NCI-H187 treated with DMSO at 0.1 percent for 48 hours (cell line): ENCODE measurements at regions not wholly inside any gene's neighbourhood (a gene's known extent, or its start where the extent isn't known, plus 50 kb on each side); places are given as distances from the start of the nearest gene placed in this dataset.

Experiments
- DNase-seq: peaks from one replicate; lab custom pipeline; 2025; lab: John Stamatoyannopoulos, UW

DNA sequence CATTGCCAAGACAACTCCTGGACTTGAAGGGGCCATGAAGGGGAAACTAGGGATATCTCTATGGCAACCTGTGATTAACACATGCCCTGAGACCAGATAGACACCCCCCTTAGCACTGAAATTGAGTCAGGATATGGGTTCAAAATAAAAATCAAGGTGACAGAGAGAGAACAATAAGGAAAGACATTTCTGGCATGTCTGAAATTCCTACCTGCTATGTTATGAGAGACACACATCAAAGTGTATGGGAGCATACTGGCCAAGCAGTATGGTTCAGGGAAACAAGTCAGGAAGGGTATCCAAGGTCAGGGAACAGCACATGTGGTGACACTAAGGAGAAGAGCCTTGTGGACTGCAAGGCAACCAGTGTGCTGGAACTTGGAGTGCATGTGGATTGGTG, 388.7 kb downstream of the SHQ1 start:
- no peak for DNase-seq

DNA sequence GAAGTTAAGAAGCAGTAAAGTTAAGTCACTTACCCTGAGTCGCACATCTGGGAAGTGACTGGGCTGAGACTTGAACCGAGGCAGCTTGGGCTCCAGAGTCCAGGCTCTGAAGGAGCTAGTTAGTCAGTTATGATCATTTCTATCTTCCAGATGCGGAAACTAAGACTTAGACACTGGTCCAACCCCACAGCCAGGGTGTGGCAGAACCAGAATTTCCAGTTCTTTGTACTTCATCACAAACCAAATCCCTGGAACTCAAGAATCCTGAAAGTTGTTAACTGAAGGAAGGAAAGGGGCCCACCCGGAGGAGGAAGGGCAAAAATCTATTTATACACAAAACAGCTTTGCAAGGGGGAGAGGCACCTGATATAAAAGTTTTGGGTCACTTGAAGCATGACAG, 389.9 kb downstream of the SHQ1 start:
- DNase-seq = no peak

DNA sequence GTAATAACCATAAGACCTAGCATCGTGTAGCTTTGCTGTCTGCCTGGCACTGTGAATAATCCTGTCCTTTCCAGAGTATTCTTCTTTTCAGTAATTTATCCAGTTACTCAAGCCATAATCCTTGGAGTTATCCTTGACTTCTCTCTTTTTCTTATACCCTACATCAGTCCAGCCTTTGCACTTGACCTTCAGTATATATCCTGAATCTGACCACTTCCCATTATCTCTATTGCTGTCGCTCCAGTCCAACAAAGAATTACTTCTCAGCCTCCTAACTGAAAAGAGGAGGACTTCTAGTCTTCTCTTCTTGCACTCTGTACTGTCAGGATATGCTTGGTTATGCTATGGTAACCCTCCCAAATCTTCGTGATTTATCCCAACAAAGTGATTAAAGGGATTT, 393.8 kb downstream of the SHQ1 start:
- no peak for DNase-seq

DNA sequence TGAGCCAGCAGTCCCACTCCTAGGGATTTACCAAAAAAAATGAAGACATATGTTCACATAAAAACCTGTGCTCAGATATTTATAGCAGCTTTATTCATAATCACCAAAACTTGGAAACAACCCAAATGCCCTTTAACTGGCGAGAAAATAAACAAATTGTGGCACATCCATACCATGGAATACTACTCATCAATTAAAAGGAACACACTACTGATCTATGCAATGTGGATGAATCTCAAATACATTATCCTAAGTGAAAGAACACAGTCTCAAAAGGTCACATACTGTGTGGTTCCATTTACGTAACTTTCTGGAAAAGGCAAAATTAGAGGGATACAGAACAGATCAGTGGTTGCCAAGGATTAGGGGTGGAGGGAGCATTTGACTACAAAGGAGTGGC, 394.5 kb downstream of the SHQ1 start:
- DNase-seq = no peak

DNA sequence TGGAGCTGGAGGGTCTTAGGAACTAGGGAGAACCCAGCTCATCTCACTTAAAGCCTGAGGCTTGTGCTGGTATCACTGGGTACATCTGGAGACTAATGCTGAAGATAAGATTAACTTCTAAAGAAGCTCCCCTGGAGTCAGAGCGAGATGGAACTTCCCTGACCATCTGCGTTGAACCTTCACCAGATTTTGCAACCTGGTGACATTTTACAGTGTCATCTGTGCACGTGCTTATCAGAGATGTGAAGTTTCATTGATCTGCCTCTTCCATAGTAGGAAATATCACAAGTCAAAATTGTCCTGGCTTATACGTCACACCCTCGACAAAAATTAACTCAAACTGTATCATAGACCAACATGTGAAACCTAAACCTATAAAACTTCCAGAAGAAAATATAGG, 395.5 kb downstream of the SHQ1 start:
- DNase-seq = no peak

- no peak for DNase-seq
These were observed 396.4 kb downstream of the SHQ1 start for GRCh38 chr3:72451841-72452240.

- DNase-seq = no peak
These were observed 398.7 kb downstream of the SHQ1 start for GRCh38 chr3:72449551-72449950.

- DNase-seq = no peak
These were observed 399.4 kb downstream of the SHQ1 start for GRCh38 chr3:72448858-72449257.

GRCh38 chr3:72448375-72448823, 399.8 kb downstream of the SHQ1 start:
- no peak for DNase-seq

- DNase-seq = peak; percentile 8
These were observed 400.9 kb downstream of the SHQ1 start for GRCh38 chr3:72447059-72447946.

- no peak for DNase-seq
These were observed 401.8 kb downstream of the SHQ1 start, which contains the start of gene RYBP for GRCh38 chr3:72446218-72447058. Gene RYBP (minus strand): TSS chr3:72446621.

- no peak for DNase-seq
These were observed 402.4 kb downstream of the SHQ1 start for GRCh38 chr3:72445827-72446217.

DNA sequence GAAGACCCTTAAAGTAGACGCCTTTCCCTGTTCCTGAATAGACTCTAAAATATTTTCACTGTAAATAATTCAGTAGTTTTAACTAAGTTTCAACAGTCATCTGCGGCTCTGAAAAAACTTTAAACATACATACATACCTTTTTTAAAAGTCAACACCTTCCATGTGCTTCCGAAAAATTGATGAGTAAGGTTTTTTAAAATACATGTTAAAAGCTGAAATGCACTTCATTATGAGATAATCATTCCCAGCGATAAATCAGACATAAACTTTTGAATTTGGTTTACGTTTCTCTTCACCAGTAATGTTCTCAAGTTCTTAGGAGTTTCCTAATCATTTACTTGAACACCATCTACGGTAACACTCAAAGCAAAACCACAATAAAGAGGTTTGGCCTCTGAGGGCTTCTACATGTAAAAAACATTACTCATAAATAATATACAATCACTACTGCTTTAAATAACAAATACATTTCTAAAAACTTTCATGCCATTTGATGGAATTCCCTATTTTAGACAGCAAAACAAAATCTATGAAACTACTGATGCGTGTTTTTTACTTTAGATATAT, 403.5 kb downstream of the SHQ1 start:
- DNase-seq = no peak

DNA sequence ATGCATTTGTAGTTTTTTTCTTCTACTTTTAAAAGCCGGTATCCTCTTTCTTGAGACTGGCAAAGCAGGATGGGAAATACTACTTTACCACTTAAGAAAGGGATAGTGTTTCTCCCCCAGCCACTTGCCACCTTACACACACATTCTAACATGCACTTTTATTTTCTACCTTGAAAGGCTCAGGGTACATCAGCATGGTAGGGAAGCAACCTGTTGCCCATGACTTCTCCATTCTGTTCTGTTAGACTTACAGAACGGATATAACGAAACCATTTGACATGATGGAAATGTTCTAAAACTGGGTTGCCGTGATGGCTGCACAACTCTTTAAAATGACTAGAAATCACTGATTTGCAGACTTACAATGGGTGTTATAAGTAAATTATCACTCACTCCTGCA, 405.5 kb downstream of the SHQ1 start:
- DNase-seq = no peak

GRCh38 chr3:72441284-72441994, 406.8 kb downstream of the SHQ1 start:
- no peak for DNase-seq

DNA sequence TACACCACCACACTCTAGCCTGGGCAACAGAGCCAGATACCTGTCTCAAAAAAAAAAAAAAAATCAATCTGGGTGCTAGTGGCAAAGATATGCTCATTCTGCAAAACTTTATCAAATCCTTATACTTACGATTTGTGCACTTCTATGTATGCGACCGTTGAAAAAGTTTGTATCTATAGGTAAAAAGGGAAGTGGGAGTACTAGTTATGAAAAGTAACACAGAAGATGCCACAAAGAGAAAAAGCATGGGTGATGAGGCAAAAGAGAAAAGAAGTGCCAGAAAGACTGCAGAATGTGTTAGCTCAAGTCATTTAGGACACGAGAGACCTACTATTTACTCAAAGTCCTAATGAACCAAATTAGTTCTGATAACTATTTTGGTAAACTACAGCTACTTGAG, 407.8 kb downstream of the SHQ1 start:
- DNase-seq = no peak

DNA sequence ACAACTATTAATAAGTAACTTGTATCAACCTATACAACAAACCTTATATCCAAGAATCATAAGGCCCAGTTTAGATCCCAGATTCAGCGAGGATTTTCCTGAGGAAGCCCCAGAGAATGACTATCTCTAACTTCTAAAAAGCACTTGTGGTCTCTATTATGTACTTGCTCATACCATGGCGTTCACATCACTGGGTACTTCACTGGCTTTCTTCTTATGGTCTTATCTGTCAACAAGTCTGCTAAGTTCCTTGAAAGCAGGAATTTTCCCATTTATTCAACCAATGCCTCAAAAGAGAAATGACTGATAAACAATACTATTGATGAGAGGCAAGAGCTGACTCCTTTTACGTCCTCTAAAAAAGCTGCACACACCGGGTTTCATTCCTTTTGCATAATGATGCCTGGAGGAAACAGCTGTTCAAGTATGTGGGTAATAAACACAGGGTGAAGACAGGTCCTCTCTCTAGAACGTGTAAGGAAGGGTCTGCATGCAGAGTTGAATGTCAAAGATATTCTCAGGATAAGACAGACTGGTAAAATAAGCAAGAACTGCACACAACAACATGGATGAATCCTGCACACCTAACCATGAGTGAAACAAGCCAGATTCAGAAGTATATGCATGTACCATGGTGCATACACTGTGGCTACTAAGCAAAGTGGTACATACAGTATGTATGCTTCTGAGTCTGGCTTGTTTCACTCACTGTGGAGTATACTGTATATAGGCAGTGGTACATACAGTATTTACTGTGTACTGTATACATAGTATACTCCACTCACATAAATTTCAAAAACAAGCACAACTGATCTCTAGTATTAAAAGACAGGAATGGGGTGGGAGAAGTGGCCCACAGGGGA, 408.7 kb downstream of the SHQ1 start:
- no peak for DNase-seq

- DNase-seq = no peak
These were observed 410.4 kb downstream of the SHQ1 start for GRCh38 chr3:72437661-72438406.

- DNase-seq = no peak
These were observed 411.2 kb downstream of the SHQ1 start for GRCh38 chr3:72436863-72437592.

DNA sequence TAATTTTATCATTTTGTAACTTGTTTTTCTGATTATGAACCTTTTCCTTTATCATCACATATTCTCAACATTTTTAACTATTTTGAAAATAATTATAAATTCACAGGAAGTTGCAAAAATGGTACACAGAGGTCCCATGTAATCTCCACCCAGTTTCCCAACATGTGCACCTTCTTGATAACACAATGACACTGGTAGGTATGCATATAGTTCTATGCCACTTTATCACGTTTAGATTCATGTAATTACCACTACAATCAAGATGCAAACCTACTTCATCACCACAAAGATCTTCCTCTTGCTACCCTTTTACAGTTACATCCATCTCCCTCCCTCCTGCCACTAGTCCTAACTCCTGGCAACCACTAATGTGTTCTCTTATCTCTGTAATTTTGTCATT, 413.9 kb downstream of the SHQ1 start:
- DNase-seq = no peak
